Lung (tissue), 11 donors: ENCODE measurements at regions not wholly inside any gene's neighbourhood (a gene's known extent, or its start where the extent isn't known, plus 50 kb on each side); places are given as distances from the start of the nearest gene placed in this dataset.

Source experiments
- ATAC-seq: fragments of 200-7000 bp; cut with Tn5 transposase; one replicate; pipeline ENCODE4 v1.9.1; 2020; ENCODE audit warnings: moderate number of reproducible peaks; ENCODE audit not compliant: insufficient read depth, low FRiP score
- DNase-seq, 3 donors: peaks; one replicate each; pipeline ENCODE4 v3.0.0-alpha.2; 2013 to 2017
- H3K27ac ChIP-seq, 2 donors: one replicate each; pipeline ENCODE4 v1.5.1; 2013; ENCODE audit warnings: mild to moderate bottlenecking in 2 of 2, moderate library complexity in 2 of 2, control low read depth in 1 of 2, inconsistent platforms in 1 of 2, low read depth in 1 of 2, low read length in 1 of 2
- H3K27me3 ChIP-seq, 3 donors: one replicate each; pipeline ENCODE4 v1.5.1; 2013; ENCODE audit warnings: low read length in 2 of 3; ENCODE audit not compliant: control insufficient read depth in 3 of 3, insufficient read depth in 3 of 3
- H3K36me3 ChIP-seq, 4 donors: one replicate each; pipeline ENCODE4 v1.5.1; 2013; ENCODE audit warnings: low read length in 4 of 4, mild to moderate bottlenecking in 1 of 4, moderate library complexity in 1 of 4; ENCODE audit not compliant: control insufficient read depth in 4 of 4, insufficient read depth in 4 of 4
- H3K4me1 ChIP-seq, 5 donors: one replicate each; pipeline ENCODE4 v1.5.1; 2013; ENCODE audit warnings: low read length in 5 of 5, mild to moderate bottlenecking in 2 of 5, moderate library complexity in 1 of 5; ENCODE audit not compliant: control insufficient read depth in 5 of 5, insufficient read depth in 5 of 5
- H3K4me3 ChIP-seq: one replicate; pipeline ENCODE4 v1.5.1; 2013; ENCODE audit warnings: mild to moderate bottlenecking, control low read depth, moderate library complexity
- H3K9ac ChIP-seq, 2 donors: one replicate each; pipeline ENCODE4 v1.5.1; 2013; ENCODE audit warnings: low read length in 2 of 2, control low read depth in 1 of 2; ENCODE audit not compliant: insufficient read depth in 1 of 2
- H3K9me3 ChIP-seq, 4 donors: one replicate each; pipeline ENCODE4 v1.5.1; 2013; ENCODE audit warnings: low read length in 3 of 4, mild to moderate bottlenecking in 1 of 4, moderate library complexity in 1 of 4; ENCODE audit not compliant: control insufficient read depth in 4 of 4, insufficient read depth in 3 of 4
- CTCF ChIP-seq: IDR thresholded peaks from 2 replicates; pipeline ENCODE4 v1.5.1; 2012; ENCODE audit warnings: mild to moderate bottlenecking; ENCODE audit errors: control extremely low read depth, extremely low read depth
- WGBS, 2 donors: extraction: QIAGEN DNeasy Blood & Tissue Kit; methylation state at CpG; one replicate each; pipeline ENCODE4 v1.1.7; 2013; 5-methylcytosine and 5-hydroxymethylcytosine counted together
- donor health status: control.
- donor health status: control.
- donor health status: Bipolar disorder and iron deficiency.
- donor health status: healthy.
- donor health status: DM: yes; HTN: yes; CAD: no.

GRCh38 chr10:111338035-111338434 lies 261.2 kb downstream of the ADRA2A start:
- ATAC-seq (no peak), DNase-seq (no peak)
- Histone ChIP-seq H3K27me3 (no peaks in the 10 kb centered on the region), H3K9ac (no peak overlapping the region), H3K9me3 (peaks cover 0 to 5% (median 2%) of the 10 kb centered on the region in 4 donors), H3K36me3 (no peaks in the 10 kb centered on the region), H3K27ac (no peak overlapping the region), H3K4me3 (no peak overlapping the region), H3K4me1 (no peaks in the 10 kb centered on the region)
- WGBS, 2 donors, result 91 to 92% methylated on average over 1 of the region's 1 CpG
- TF ChIP-seq CTCF, result no peak

- TF ChIP-seq CTCF, result no peak
- no peak for ATAC-seq
- peaks cover 0 to 4% (median under 1%) of the 10 kb centered on the region in 4 donors for H3K9me3 ChIP-seq
- no peaks in the 10 kb centered on the region for H3K36me3 ChIP-seq
- H3K27ac ChIP-seq, result no peak overlapping the region
- DNase-seq, result no peak
- no peaks in the 10 kb centered on the region for H3K27me3 ChIP-seq
- no peak overlapping the region for H3K4me3 ChIP-seq
- 88 to 92% methylated on average over 5 of the region's 5 CpGs for WGBS, 2 donors
- H3K4me1 ChIP-seq, result no peaks in the 10 kb centered on the region
- no peak overlapping the region for H3K9ac ChIP-seq
Measured at GRCh38 chr10:111338805-111339204, 262.0 kb downstream of the ADRA2A start.

- Histone ChIP-seq H3K27ac (no peak overlapping the region), H3K9me3 (peaks cover 0 to 2% (median under 1%) of the 10 kb centered on the region in 4 donors), H3K27me3 (no peaks in the 10 kb centered on the region), H3K4me1 (no peaks in the 10 kb centered on the region), H3K36me3 (no peaks in the 10 kb centered on the region), H3K4me3 (no peak overlapping the region), H3K9ac (no peak overlapping the region)
- DNase-seq (no peak), ATAC-seq (no peak)
- TF ChIP-seq CTCF, result no peak
- 58 to 59% methylated on average over 3 of the region's 3 CpGs for WGBS, 2 donors
Measured at GRCh38 chr10:111344804-111345203, 268.0 kb downstream of the ADRA2A start.

GRCh38 chr10:111347386-111348013 lies 270.7 kb downstream of the ADRA2A start:
- no peak overlapping the region for H3K27ac ChIP-seq
- no peaks in the 10 kb centered on the region for H3K36me3 ChIP-seq
- no peak for TF ChIP-seq CTCF
- WGBS, 2 donors, result 62 to 65% methylated on average over 6 of the region's 6 CpGs
- no peak overlapping the region for H3K4me3 ChIP-seq
- H3K9ac ChIP-seq, result no peak overlapping the region
- no peaks in the 10 kb centered on the region for H3K4me1 ChIP-seq
- no peak for ATAC-seq
- DNase-seq, result peak; percentile 60 to 87 (median 63)
- H3K27me3 ChIP-seq, result no peaks in the 10 kb centered on the region
- H3K9me3 ChIP-seq, result no peaks in the 10 kb centered on the region
